MG63 (cell line): ENCODE measurements at regions not wholly inside any gene's neighbourhood (a gene's known extent, or its start where the extent isn't known, plus 50 kb on each side); places are given as distances from the start of the nearest gene placed in this dataset.
"Not testable (repeated sequence)": the region's sequence is repeated elsewhere in the genome, so short reads cannot be mapped to it uniquely, and the experiment has no call there.

Experiments
- DNase-seq: peaks from one replicate; pipeline ENCODE4 v3.0.0-alpha.2; 2020
- H3K27me3 ChIP-seq: fragments of 250-450 bp; sonication (Bioruptor Pico); 2 replicates; pipeline ENCODE4 v1.5.1; 2020; ENCODE audit warnings: mild to moderate bottlenecking, moderate library complexity
- H3K36me3 ChIP-seq: fragments of 250-450 bp; sonication (Bioruptor Pico); 2 replicates; pipeline ENCODE4 v1.5.1; 2020; ENCODE audit warnings: mild to moderate bottlenecking, moderate library complexity
- H3K4me3 ChIP-seq: fragments of 250-450 bp; sonication (Bioruptor Pico); 2 replicates; pipeline ENCODE4 v1.5.1; 2020; ENCODE audit warnings: mild to moderate bottlenecking, moderate library complexity
- H3K9me3 ChIP-seq: fragments of 250-450 bp; sonication (Bioruptor Pico); 2 replicates; pipeline ENCODE4 v1.5.1; 2020; ENCODE audit warnings: mild to moderate bottlenecking, moderate library complexity

- DNase-seq, result no peak
- H3K36me3 ChIP-seq, result no peaks in the 10 kb centered on the region
- H3K27me3 ChIP-seq, result no peaks in the 10 kb centered on the region
- no peak overlapping the region for H3K4me3 ChIP-seq
- no peaks in the 10 kb centered on the region for H3K9me3 ChIP-seq
These were observed 472.8 kb upstream of the SLITRK5 start for GRCh38 chr13:87198371-87198770.

GRCh38 chr13:87206708-87207107 is 464.5 kb upstream of the SLITRK5 start:
- Histone ChIP-seq H3K4me3 (no peak overlapping the region), H3K36me3 (no peaks in the 10 kb centered on the region), H3K27me3 (no peaks in the 10 kb centered on the region), H3K9me3 (no peaks in the 10 kb centered on the region)
- DNase-seq, result no peak

- no peaks in the 10 kb centered on the region for H3K36me3 ChIP-seq
- no peak overlapping the region for H3K4me3 ChIP-seq
- no peaks in the 10 kb centered on the region for H3K27me3 ChIP-seq
- no peaks in the 10 kb centered on the region for H3K9me3 ChIP-seq
- no peak for DNase-seq
These were observed 463.7 kb upstream of the SLITRK5 start for GRCh38 chr13:87207280-87208003.

- no peaks in the 10 kb centered on the region for H3K27me3 ChIP-seq
- no peak for DNase-seq
- H3K4me3 ChIP-seq, result no peak overlapping the region
- H3K9me3 ChIP-seq, result no peaks in the 10 kb centered on the region
- H3K36me3 ChIP-seq, result no peaks in the 10 kb centered on the region
These were observed 462.5 kb upstream of the SLITRK5 start for GRCh38 chr13:87208636-87209035.

- Histone ChIP-seq H3K9me3 (no peaks in the 10 kb centered on the region), H3K4me3 (no peak overlapping the region), H3K27me3 (no peaks in the 10 kb centered on the region), H3K36me3 (no peaks in the 10 kb centered on the region)
- no peak for DNase-seq
These were observed 436.2 kb upstream of the SLITRK5 start for GRCh38 chr13:87234981-87235380.

GRCh38 chr13:87235621-87236020 is 435.6 kb upstream of the SLITRK5 start:
- Histone ChIP-seq H3K4me3 (no peak overlapping the region), H3K9me3 (no peaks in the 10 kb centered on the region), H3K36me3 (no peaks in the 10 kb centered on the region), H3K27me3 (no peaks in the 10 kb centered on the region)
- DNase-seq, result no peak

GRCh38 chr13:87244256-87244890 is 426.8 kb upstream of the SLITRK5 start:
- no peak for DNase-seq
- H3K4me3 ChIP-seq, result no peak overlapping the region
- H3K27me3 ChIP-seq, result no peaks in the 10 kb centered on the region
- H3K36me3 ChIP-seq, result no peaks in the 10 kb centered on the region
- no peaks in the 10 kb centered on the region for H3K9me3 ChIP-seq

- not testable (repeated sequence) for H3K4me3 ChIP-seq, DNase-seq, H3K27me3 ChIP-seq, H3K9me3 ChIP-seq, H3K36me3 ChIP-seq
These were observed 421.3 kb upstream of the SLITRK5 start for GRCh38 chr13:87249847-87250246.

- no peak overlapping the region for H3K4me3 ChIP-seq
- no peaks in the 10 kb centered on the region for H3K36me3 ChIP-seq
- H3K27me3 ChIP-seq, result no peaks in the 10 kb centered on the region
- 0 out of 2 replicates have a peak, but pooled peaks cover 2% of the 10 kb centered on the region for H3K9me3 ChIP-seq
- DNase-seq, result no peak
These were observed 415.8 kb upstream of the SLITRK5 start for GRCh38 chr13:87255394-87255793.

GRCh38 chr13:87259479-87260083 is 411.6 kb upstream of the SLITRK5 start:
- Histone ChIP-seq H3K27me3 (no peaks in the 10 kb centered on the region), H3K9me3 (0 out of 2 replicates have a peak, but pooled peaks cover 2% of the 10 kb centered on the region), H3K4me3 (no peak overlapping the region), H3K36me3 (no peaks in the 10 kb centered on the region)
- no peak for DNase-seq

GRCh38 chr13:87274209-87274819 is 396.9 kb upstream of the SLITRK5 start:
- no peaks in the 10 kb centered on the region for H3K27me3 ChIP-seq
- no peak overlapping the region for H3K4me3 ChIP-seq
- DNase-seq, result peak; percentile 9
- H3K9me3 ChIP-seq, result no peaks in the 10 kb centered on the region
- H3K36me3 ChIP-seq, result no peaks in the 10 kb centered on the region

GRCh38 chr13:87280139-87280538 is 391.0 kb upstream of the SLITRK5 start:
- Histone ChIP-seq H3K4me3 (no peak overlapping the region), H3K36me3 (no peaks in the 10 kb centered on the region), H3K27me3 (no peaks in the 10 kb centered on the region), H3K9me3 (no peaks in the 10 kb centered on the region)
- DNase-seq, result no peak

- H3K4me3 ChIP-seq, result no peak overlapping the region
- no peaks in the 10 kb centered on the region for H3K27me3 ChIP-seq
- H3K36me3 ChIP-seq, result no peaks in the 10 kb centered on the region
- no peak for DNase-seq
- H3K9me3 ChIP-seq, result no peaks in the 10 kb centered on the region
These were observed 383.4 kb upstream of the SLITRK5 start for GRCh38 chr13:87287721-87288120.

GRCh38 chr13:87295636-87296035 is 375.5 kb upstream of the SLITRK5 start:
- Histone ChIP-seq H3K9me3 (no peaks in the 10 kb centered on the region), H3K27me3 (no peaks in the 10 kb centered on the region), H3K4me3 (no peak overlapping the region), H3K36me3 (no peaks in the 10 kb centered on the region)
- DNase-seq, result no peak

GRCh38 chr13:87302034-87302433 is 369.1 kb upstream of the SLITRK5 start:
- Histone ChIP-seq H3K4me3 (no peak overlapping the region), H3K27me3 (no peaks in the 10 kb centered on the region), H3K36me3 (no peaks in the 10 kb centered on the region), H3K9me3 (no peaks in the 10 kb centered on the region)
- DNase-seq, result no peak

GRCh38 chr13:87302931-87303330 is 368.2 kb upstream of the SLITRK5 start:
- Histone ChIP-seq H3K9me3 (no peaks in the 10 kb centered on the region), H3K36me3 (no peaks in the 10 kb centered on the region), H3K27me3 (no peaks in the 10 kb centered on the region), H3K4me3 (no peak overlapping the region)
- DNase-seq, result no peak

GRCh38 chr13:87311165-87311564 is 360.0 kb upstream of the SLITRK5 start:
- Histone ChIP-seq H3K27me3 (no peaks in the 10 kb centered on the region), H3K4me3 (no peak overlapping the region), H3K36me3 (no peaks in the 10 kb centered on the region), H3K9me3 (no peaks in the 10 kb centered on the region)
- DNase-seq, result no peak
